ENCODE measurements at regions not wholly inside any gene's neighbourhood (a gene's known extent, or its start where the extent isn't known, plus 50 kb on each side); places are given as distances from the start of the nearest gene placed in this dataset.

DNA sequence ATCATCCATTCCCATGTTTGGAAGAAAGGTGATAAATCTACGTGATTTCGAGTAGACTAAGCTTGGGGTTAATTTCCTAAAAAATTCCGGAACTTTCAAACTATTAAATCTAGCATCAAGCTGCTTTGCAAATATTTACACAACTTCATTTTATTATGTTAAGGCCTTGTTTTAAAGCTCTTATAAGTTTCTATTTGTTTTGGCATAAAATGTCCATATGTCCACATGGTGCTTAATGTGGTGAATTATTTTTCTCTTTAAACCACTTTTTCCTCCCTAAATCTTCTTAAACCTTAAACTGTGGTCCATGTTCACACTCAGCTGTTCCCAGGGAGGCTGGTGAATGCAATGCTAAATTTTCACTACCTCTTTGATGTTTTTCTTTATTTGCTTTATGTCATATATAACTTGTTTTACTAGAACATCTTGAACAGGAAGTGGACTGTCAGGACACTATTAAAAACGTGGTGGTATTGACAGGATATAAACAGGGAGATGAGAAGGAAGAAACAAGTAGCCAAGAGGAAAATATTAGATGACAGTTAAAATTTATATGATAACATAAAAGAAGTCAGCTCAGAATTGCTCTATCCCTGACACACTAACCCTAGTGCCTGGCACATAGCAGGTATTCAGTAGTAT lies 72.5 kb upstream of the AGTR1 start:
- CTCF ChIA-PET = interaction anchor here (0.7 kb wide), 1 partner anchor 21 kb away, joined by 4 read pairs; no protein-coding TSS in a partner anchor
- intact Hi-C loops (cut with micrococcal nuclease; ENCODE audit: unreplicated experiment) = no loop called here

DNA sequence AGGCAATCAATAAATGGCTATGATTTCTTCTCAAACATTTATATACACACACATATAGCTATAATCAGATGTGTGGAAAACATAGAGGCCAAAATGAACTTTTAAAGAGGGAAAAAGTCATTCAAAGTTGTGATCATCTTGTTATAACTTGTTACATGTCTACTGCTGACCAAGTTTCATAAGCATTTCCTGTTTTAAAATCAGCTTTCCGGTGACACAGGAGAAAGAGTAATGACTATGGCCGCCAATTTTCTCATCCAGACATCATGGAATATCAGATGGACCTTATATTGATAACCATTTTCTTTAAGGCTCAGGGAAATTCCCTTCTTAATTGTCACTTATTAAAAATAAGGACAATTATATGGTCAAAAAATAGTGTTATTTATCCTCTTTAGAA lies 71.7 kb upstream of the AGTR1 start:
- intact Hi-C loops (cut with micrococcal nuclease; ENCODE audit: unreplicated experiment) (no loop called here), in situ Hi-C loops (cut with HindIII; ENCODE audit: low pct_unique_long_range_greater_than_20kb, low sequenced_read_pairs) (no loop called here)
- POLR2A ChIA-PET = interaction anchor here (0.7 kb wide), 1 partner anchor 26 kb away, joined by 3 read pairs; no protein-coding TSS in a partner anchor
- Histone ChIP-seq H3K27me3 (ENCODE audit: control insufficient read depth, insufficient read depth, low read length) (no peaks in the 10 kb centered on the region), H3K4me1 (ENCODE audit: control insufficient read depth, insufficient read depth, low read length) (no peaks in the 10 kb centered on the region), H3K9me3 (ENCODE audit: control insufficient read depth, insufficient read depth, low read depth, low read length) (no peaks in the 10 kb centered on the region; the same call in 1 of the 2 replicates), H3K4me3 (ENCODE audit: low read depth in 2 of 2, low read length in 2 of 2) (no peak overlapping the region), H3K36me3 (ENCODE audit: control insufficient read depth, insufficient read depth, low read length) (no peaks in the 10 kb centered on the region), H3K27ac (ENCODE audit: low read length) (no peak overlapping the region)
- TF ChIP-seq SIN3A (IDR thresholded peaks at IDR 0.05; ENCODE audit: borderline replicate concordance, insufficient read depth, low read depth, low read length) = no peak
- no peak for TF ChIP-seq TCF7L2 (IDR thresholded peaks at IDR 0.05; ENCODE audit: low read depth, low read length)
- no peak for TF ChIP-seq POLR2AphosphoS5 (IDR thresholded peaks at IDR 0.05; ENCODE audit: low read depth, low read length)
- TF ChIP-seq, protein P1, sequence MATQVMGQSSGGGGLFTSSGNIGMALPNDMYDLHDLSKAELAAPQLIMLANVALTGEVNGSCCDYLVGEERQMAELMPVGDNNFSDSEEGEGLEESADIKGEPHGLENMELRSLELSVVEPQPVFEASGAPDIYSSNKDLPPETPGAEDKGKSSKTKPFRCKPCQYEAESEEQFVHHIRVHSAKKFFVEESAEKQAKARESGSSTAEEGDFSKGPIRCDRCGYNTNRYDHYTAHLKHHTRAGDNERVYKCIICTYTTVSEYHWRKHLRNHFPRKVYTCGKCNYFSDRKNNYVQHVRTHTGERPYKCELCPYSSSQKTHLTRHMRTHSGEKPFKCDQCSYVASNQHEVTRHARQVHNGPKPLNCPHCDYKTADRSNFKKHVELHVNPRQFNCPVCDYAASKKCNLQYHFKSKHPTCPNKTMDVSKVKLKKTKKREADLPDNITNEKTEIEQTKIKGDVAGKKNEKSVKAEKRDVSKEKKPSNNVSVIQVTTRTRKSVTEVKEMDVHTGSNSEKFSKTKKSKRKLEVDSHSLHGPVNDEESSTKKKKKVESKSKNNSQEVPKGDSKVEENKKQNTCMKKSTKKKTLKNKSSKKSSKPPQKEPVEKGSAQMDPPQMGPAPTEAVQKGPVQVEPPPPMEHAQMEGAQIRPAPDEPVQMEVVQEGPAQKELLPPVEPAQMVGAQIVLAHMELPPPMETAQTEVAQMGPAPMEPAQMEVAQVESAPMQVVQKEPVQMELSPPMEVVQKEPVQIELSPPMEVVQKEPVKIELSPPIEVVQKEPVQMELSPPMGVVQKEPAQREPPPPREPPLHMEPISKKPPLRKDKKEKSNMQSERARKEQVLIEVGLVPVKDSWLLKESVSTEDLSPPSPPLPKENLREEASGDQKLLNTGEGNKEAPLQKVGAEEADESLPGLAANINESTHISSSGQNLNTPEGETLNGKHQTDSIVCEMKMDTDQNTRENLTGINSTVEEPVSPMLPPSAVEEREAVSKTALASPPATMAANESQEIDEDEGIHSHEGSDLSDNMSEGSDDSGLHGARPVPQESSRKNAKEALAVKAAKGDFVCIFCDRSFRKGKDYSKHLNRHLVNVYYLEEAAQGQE (IDR thresholded peaks at IDR 0.05; ENCODE audit: insufficient read depth in 1 of 2, low read depth in 2 of 2, low read length in 1 of 2) = no peak
- TF ChIP-seq, protein P2, sequence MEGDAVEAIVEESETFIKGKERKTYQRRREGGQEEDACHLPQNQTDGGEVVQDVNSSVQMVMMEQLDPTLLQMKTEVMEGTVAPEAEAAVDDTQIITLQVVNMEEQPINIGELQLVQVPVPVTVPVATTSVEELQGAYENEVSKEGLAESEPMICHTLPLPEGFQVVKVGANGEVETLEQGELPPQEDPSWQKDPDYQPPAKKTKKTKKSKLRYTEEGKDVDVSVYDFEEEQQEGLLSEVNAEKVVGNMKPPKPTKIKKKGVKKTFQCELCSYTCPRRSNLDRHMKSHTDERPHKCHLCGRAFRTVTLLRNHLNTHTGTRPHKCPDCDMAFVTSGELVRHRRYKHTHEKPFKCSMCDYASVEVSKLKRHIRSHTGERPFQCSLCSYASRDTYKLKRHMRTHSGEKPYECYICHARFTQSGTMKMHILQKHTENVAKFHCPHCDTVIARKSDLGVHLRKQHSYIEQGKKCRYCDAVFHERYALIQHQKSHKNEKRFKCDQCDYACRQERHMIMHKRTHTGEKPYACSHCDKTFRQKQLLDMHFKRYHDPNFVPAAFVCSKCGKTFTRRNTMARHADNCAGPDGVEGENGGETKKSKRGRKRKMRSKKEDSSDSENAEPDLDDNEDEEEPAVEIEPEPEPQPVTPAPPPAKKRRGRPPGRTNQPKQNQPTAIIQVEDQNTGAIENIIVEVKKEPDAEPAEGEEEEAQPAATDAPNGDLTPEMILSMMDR (IDR thresholded peaks at IDR 0.05) = no peak
- BruUV-seq (replicated peaks) = no TSS peak
- CTCF ChIA-PET = no interaction called here
- ATAC-seq = no peak
- DNase-seq (ENCODE audit: low read depth, low spot score) = no peak

More for the DNA sequence above, 72.5 kb upstream of the AGTR1 start:
- POLR2A ChIA-PET = interaction anchor here (0.7 kb wide), 1 partner anchor 27 kb away, joined by 3 read pairs; no protein-coding TSS in a partner anchor
- H3K4me3 ChIP-seq (ENCODE audit: low read depth in 2 of 2, low read length in 2 of 2) = no peak overlapping the region
- no peaks in the 10 kb centered on the region for H3K36me3 ChIP-seq (ENCODE audit: control insufficient read depth, insufficient read depth, low read length)
- H3K9me3 ChIP-seq (ENCODE audit: control insufficient read depth, insufficient read depth, low read depth, low read length) = no peaks in the 10 kb centered on the region; the same call in 1 of the 2 replicates
- H3K27ac ChIP-seq (ENCODE audit: low read length) = no peak overlapping the region
- no peaks in the 10 kb centered on the region for H3K4me1 ChIP-seq (ENCODE audit: control insufficient read depth, insufficient read depth, low read length)
- in situ Hi-C loops (cut with HindIII; ENCODE audit: low pct_unique_long_range_greater_than_20kb, low sequenced_read_pairs) = no loop called here
- TF ChIP-seq SIN3A (IDR thresholded peaks at IDR 0.05; ENCODE audit: borderline replicate concordance, insufficient read depth, low read depth, low read length) (no peak), POLR2AphosphoS5 (IDR thresholded peaks at IDR 0.05; ENCODE audit: low read depth, low read length) (no peak), TCF7L2 (IDR thresholded peaks at IDR 0.05; ENCODE audit: low read depth, low read length) (no peak)
- TF ChIP-seq, protein P2 (IDR thresholded peaks at IDR 0.05) = no peak
- TF ChIP-seq, protein P1 (IDR thresholded peaks at IDR 0.05; ENCODE audit: insufficient read depth in 1 of 2, low read depth in 2 of 2, low read length in 1 of 2) = no peak
- no TSS peak for BruUV-seq (replicated peaks)
- ATAC-seq (no peak), DNase-seq (ENCODE audit: low read depth, low spot score) (no peak)
- no peaks in the 10 kb centered on the region for H3K27me3 ChIP-seq (ENCODE audit: control insufficient read depth, insufficient read depth, low read length)

Measured in Panc1 (cell line).